NCI-H446 (cell line): ENCODE measurements at regions not wholly inside any gene's neighbourhood (a gene's known extent, or its start where the extent isn't known, plus 50 kb on each side); places are given as distances from the start of the nearest gene placed in this dataset.
A peak's percentile ranks its signal among the peaks of the same experiment; 100 is the strongest.
"Not testable (repeated sequence)": the region's sequence is repeated elsewhere in the genome, so short reads cannot be mapped to it uniquely, and the experiment has no call there.

ENCODE experiments used
- DNase-seq, 2 experiments: peaks; one replicate each; lab custom pipeline; 2025; lab: John Stamatoyannopoulos, UW

GRCh38 chr3:66934725-66935124 is 63.4 kb upstream of the KBTBD8 start:
- DNase-seq: no peak

DNA sequence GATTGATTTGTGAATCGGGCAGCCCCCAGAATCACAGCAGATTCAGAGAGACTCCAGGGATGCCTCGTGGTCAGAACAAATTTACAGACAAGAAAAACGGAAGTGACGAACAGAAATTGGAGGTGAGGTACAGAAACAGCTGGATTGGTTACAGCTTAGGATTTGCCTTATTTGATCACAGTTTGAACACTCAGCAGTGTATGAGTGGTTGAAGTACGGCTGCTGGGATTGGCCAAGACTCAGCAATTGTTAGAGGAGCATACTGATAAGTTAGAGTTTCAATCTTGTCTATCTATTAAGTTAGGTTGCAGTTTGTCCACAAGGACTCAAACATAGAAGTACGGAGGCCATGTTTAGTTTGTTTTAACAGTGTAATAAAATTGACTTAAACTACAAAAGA is 61.1 kb upstream of the KBTBD8 start:
- not testable (repeated sequence) for DNase-seq

DNA sequence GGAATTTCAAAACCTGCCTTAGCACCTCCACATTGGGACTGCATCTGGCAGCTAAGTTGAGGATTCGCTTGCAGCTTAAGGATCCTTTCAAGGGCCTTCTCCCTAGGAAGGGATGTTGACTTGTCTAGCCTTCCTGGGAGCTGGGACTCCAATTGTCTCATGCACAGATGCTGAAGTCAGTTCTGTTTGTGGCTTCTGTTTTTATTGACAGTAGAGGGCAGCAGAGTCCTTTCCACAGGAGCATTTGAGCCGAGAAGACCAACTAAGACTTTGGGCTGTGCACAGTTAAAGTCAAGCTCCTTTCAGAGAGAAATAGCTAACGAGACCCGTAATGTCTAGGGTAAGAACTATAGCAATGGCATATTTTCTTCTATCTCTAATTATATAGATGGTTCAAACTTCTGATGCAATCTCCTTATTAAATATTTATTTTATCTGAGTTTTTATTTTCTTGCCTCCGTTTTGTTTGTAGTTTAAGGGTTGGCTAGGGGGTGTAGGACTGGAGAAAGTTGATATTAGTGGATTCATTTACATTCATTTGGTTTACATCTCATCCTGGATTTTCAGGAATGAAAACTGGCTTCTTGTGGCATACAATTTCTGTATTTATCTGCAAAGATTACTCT is 59.7 kb upstream of the KBTBD8 start:
- peak; percentile 3 to 51 for DNase-seq

DNA sequence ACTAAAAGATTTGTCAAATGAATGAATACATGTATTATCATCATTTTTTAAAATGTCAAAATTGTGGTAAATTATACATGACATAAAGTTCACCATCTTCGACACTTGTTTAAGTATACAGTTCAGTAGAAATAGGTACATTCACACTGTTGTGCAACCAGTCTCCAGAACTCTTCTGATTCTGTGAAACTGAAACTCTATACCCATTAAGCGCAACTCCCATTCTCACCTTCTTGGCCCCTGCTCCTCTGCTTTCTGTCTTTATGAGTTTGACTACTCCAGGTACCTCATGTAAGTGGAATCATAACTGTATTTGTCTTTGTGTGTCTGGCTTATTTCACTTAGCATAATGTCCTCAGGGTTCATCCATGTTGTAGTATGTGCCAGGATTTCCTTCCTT is 50.1 kb upstream of the KBTBD8 start:
- DNase-seq: no peak
